ENCODE measurements at regions not wholly inside any gene's neighbourhood (a gene's known extent, or its start where the extent isn't known, plus 50 kb on each side); places are given as distances from the start of the nearest gene placed in this dataset.

DNA sequence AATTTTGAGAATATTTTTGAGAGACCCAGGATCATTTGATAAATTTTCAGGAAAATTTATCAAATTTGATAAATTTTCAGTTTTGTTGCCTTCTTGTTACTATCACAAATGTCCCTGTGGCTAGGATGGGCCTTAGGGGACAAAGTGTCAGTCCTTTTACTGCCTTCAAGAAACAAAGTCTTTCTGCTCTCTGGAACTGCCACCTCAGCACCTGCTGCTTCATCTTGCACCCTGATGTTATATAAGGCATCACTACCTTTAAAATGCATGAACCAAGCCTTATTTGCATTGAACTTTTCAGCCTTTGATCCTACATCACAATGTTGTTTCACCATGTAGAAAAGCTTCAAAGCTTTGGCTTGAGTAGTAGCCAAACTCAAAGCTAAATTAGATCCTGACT, 123.0 kb upstream of the CNTLN start:
- CTCF ChIA-PET (ENCODE audit: unreplicated experiment): no interaction called here

GRCh38 chr9:17009071-17009470, 125.8 kb upstream of the CNTLN start:
- no peaks in the 10 kb centered on the region for H3K9me3 ChIP-seq (ENCODE audit: low read length)
- no peaks in the 10 kb centered on the region for H3K36me3 ChIP-seq (ENCODE audit: insufficient read depth, low read length)
- H2AFZ ChIP-seq (ENCODE audit: low read length): no peak overlapping the region
- no peaks in the 10 kb centered on the region for H3K79me2 ChIP-seq (ENCODE audit: insufficient read depth, low read depth, low read length)
- no peak overlapping the region for H3K27ac ChIP-seq (ENCODE audit: low read depth, low read length, poor library complexity, severe bottlenecking)
- no peaks in the 10 kb centered on the region for H3K9me2 ChIP-seq (ENCODE audit: insufficient read depth, low read length)
- ChIA-PET POLR2A (interaction anchor here (0.6 kb wide), 1 partner anchor 142 kb away, joined by 3 read pairs; no protein-coding TSS in a partner anchor), CTCF (ENCODE audit: unreplicated experiment) (no interaction called here)
- BruUV-seq (replicated peaks): no TSS peak
- no peaks in the 10 kb centered on the region for H4K20me1 ChIP-seq (ENCODE audit: insufficient read depth, low read length)
- intact Hi-C loops (cut with micrococcal nuclease; ENCODE audit: unreplicated experiment): no loop called here
- no peak overlapping the region for H3K4me2 ChIP-seq (ENCODE audit: low read length)
- TF ChIP-seq EZH2phosphoT487 (IDR thresholded peaks at IDR 0.05; ENCODE audit: borderline replicate concordance, low read depth, low read length): no peak
- TF ChIP-seq, protein P1, sequence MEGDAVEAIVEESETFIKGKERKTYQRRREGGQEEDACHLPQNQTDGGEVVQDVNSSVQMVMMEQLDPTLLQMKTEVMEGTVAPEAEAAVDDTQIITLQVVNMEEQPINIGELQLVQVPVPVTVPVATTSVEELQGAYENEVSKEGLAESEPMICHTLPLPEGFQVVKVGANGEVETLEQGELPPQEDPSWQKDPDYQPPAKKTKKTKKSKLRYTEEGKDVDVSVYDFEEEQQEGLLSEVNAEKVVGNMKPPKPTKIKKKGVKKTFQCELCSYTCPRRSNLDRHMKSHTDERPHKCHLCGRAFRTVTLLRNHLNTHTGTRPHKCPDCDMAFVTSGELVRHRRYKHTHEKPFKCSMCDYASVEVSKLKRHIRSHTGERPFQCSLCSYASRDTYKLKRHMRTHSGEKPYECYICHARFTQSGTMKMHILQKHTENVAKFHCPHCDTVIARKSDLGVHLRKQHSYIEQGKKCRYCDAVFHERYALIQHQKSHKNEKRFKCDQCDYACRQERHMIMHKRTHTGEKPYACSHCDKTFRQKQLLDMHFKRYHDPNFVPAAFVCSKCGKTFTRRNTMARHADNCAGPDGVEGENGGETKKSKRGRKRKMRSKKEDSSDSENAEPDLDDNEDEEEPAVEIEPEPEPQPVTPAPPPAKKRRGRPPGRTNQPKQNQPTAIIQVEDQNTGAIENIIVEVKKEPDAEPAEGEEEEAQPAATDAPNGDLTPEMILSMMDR (conservative IDR thresholded peaks at IDR 0.05; ENCODE audit: low read length): no peak
- H3K4me1 ChIP-seq (ENCODE audit: insufficient read depth, low read length, poor library complexity, severe bottlenecking): no peaks in the 10 kb centered on the region
- DNase-seq (ENCODE audit: low spot score): no peak
- H3K4me3 ChIP-seq (ENCODE audit: low read depth, low read length, poor library complexity, severe bottlenecking): no peak overlapping the region

More for the DNA sequence above, 123.0 kb upstream of the CNTLN start:
- intact Hi-C loops (cut with micrococcal nuclease; ENCODE audit: unreplicated experiment): no loop called here
- no peaks in the 10 kb centered on the region for H3K4me1 ChIP-seq (ENCODE audit: insufficient read depth, low read length, poor library complexity, severe bottlenecking)
- H3K4me3 ChIP-seq (ENCODE audit: low read depth, low read length, poor library complexity, severe bottlenecking): no peak overlapping the region
- no peaks in the 10 kb centered on the region for H3K36me3 ChIP-seq (ENCODE audit: insufficient read depth, low read length)
- BruUV-seq (replicated peaks): no TSS peak
- no peak overlapping the region for H3K27ac ChIP-seq (ENCODE audit: low read depth, low read length, poor library complexity, severe bottlenecking)
- no peak for TF ChIP-seq EZH2phosphoT487 (IDR thresholded peaks at IDR 0.05; ENCODE audit: borderline replicate concordance, low read depth, low read length)
- TF ChIP-seq, protein P1 (conservative IDR thresholded peaks at IDR 0.05; ENCODE audit: low read length): no peak
- no peak overlapping the region for H3K4me2 ChIP-seq (ENCODE audit: low read length)
- no peak overlapping the region for H2AFZ ChIP-seq (ENCODE audit: low read length)
- POLR2A ChIA-PET: no interaction called here
- no peaks in the 10 kb centered on the region for H3K9me3 ChIP-seq (ENCODE audit: low read length)
- no peak for DNase-seq (ENCODE audit: low spot score)
- no peaks in the 10 kb centered on the region for H4K20me1 ChIP-seq (ENCODE audit: insufficient read depth, low read length)
- H3K9me2 ChIP-seq (ENCODE audit: insufficient read depth, low read length): no peaks in the 10 kb centered on the region
- H3K79me2 ChIP-seq (ENCODE audit: insufficient read depth, low read depth, low read length): no peaks in the 10 kb centered on the region

DNA sequence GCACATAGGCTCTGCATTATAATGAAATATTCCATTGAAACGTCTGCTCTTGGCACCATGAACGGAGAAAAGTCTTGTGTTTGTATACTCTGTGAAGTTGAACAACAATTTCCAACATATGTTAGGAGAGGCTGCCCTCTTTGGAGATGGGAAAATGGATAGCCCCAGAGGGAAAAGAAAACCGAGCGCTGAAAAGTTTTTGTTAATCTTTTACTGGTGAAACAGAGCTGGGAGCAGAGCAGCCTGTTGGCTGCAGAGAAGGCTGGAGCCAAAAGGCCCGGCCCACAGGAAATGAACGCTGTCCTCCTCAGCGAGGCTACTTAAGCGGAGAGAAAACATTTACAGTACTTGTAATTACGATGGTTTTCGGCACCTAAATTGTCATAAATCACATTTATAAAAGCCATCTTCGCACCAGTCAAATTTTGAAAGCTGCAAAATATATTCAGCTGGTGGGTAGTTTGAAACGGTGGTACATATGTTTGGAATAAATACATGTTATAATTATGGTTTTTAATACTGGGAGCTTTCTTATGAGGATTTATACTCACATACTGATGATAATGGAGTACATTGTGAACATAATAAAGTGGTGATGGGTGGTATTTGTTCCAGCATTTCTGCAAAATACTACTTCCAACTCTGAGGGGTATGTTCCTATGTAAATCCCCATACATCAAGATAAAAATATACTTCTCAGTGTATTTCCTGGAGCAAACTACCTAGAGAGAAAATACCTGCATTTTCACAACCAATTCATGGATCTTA, 129.6 kb upstream of the CNTLN start:
- no peaks in the 10 kb centered on the region for H3K36me3 ChIP-seq (ENCODE audit: insufficient read depth, low read length)
- no peak overlapping the region for H2AFZ ChIP-seq (ENCODE audit: low read length)
- no peaks in the 10 kb centered on the region for H3K9me3 ChIP-seq (ENCODE audit: low read length)
- CTCF ChIA-PET (ENCODE audit: unreplicated experiment): no interaction called here
- BruUV-seq (replicated peaks): no TSS peak
- POLR2A ChIA-PET: no interaction called here
- no peak for TF ChIP-seq EZH2phosphoT487 (IDR thresholded peaks at IDR 0.05; ENCODE audit: borderline replicate concordance, low read depth, low read length)
- H3K27ac ChIP-seq (ENCODE audit: low read depth, low read length, poor library complexity, severe bottlenecking): no peak overlapping the region
- intact Hi-C loops (cut with micrococcal nuclease; ENCODE audit: unreplicated experiment): no loop called here
- no peaks in the 10 kb centered on the region for H3K79me2 ChIP-seq (ENCODE audit: insufficient read depth, low read depth, low read length)
- no peak overlapping the region for H3K4me2 ChIP-seq (ENCODE audit: low read length)
- H3K4me3 ChIP-seq (ENCODE audit: low read depth, low read length, poor library complexity, severe bottlenecking): no peak overlapping the region
- H3K9me2 ChIP-seq (ENCODE audit: insufficient read depth, low read length): no peaks in the 10 kb centered on the region
- DNase-seq (ENCODE audit: low spot score): no peak
- no peaks in the 10 kb centered on the region for H4K20me1 ChIP-seq (ENCODE audit: insufficient read depth, low read length)
- no peaks in the 10 kb centered on the region for H3K4me1 ChIP-seq (ENCODE audit: insufficient read depth, low read length, poor library complexity, severe bottlenecking)

Data from OCI-LY7 (cell line).